ENCODE measurements at regions not wholly inside any gene's neighbourhood (a gene's known extent, or its start where the extent isn't known, plus 50 kb on each side); places are given as distances from the start of the nearest gene placed in this dataset.

DNA sequence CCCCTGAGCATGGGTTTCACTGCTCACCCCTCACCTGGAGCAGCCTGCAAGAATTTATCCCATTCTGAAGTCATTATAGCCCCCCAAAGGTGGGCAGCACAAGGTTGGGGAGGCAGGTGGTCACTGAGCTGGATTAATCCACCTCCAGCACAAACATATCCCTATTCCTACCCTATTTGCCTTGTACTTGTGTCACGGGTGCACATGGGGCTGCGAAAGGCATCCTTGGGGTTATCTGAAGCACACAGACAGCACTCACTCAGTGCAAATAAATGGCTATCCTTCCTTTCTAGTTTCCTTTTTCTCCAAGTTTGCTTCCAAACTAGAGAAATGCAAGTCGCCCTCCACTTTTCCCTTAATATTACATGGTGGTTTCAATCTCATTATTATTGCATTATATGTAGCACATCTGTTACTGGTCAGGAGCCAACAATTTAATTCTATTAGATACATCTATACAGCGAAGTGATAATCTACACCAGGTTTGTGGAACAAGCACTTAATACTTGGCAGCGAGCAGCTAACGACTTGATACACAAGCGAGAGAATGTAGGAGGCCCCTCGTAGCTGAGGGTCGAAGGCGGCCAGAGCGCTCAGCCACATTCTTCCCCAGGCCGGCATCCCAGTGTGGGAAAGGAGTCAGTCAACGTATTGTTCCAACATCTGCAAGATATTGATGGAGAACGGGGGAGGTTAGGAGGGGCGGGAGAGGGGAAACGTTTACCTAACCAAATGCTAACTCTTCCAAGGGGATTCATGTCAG, 121.3 kb upstream of the HABP2 start:
- no peak overlapping the region for H3K27ac ChIP-seq
- DNase-seq (ENCODE audit: low read depth, low spot score) = no peak

- DNase-seq (ENCODE audit: low read depth, low spot score) = no peak
- no peak overlapping the region for H3K27ac ChIP-seq
Measured at GRCh38 chr10:113433711-113434110, 119.1 kb upstream of the HABP2 start.

- H3K27ac ChIP-seq = no peak overlapping the region
- DNase-seq (ENCODE audit: low read depth, low spot score) = no peak
Measured at GRCh38 chr10:113434315-113434714, 118.5 kb upstream of the HABP2 start.

DNA sequence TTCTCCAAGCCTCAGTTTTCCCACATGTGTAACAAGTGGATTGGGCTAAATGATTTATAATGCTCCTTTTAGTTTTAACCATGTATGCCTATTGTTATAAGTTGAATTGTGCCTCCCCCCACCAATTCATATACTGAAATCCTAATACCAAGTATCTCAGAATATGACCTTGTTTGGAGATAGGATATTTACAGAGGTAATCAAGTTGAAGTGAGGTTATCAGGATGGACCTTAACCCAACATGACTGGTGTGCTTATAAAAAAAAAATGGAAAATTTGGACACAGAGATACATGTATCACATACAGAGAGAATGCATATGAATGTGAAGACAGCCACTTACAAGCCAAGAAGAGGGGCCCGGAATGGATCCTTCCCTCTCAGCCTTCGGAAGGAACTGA, 117.9 kb upstream of the HABP2 start:
- H3K27ac ChIP-seq = no peak overlapping the region

DNA sequence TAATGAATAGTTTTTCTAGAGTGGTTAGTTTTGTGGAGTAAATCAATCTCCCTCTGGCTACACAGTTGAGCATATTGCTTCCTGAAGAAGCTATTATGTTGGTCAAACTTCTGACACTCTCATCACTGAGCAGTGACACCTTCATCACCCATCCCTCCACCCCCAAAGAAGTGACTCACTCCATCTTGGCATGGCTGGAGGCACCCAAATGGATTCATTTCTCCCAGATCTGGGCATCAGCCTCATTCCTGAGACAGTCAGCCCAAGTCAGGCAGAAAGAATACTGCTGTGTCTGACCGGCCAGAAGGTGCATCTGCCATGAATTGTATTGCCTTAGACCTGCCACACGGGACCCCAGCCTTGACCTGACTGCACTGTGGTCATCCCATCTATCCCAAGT, 117.0 kb upstream of the HABP2 start:
- H3K27ac ChIP-seq = no peak overlapping the region
- DNase-seq (ENCODE audit: low read depth, low spot score) = no peak

More for the DNA sequence above, 117.9 kb upstream of the HABP2 start:
- no peak for DNase-seq (ENCODE audit: low read depth, low spot score)

- no peak overlapping the region for H3K27ac ChIP-seq
- no peak for DNase-seq (ENCODE audit: low read depth, low spot score)
Measured at GRCh38 chr10:113436851-113437250, 116.0 kb upstream of the HABP2 start.

DNA sequence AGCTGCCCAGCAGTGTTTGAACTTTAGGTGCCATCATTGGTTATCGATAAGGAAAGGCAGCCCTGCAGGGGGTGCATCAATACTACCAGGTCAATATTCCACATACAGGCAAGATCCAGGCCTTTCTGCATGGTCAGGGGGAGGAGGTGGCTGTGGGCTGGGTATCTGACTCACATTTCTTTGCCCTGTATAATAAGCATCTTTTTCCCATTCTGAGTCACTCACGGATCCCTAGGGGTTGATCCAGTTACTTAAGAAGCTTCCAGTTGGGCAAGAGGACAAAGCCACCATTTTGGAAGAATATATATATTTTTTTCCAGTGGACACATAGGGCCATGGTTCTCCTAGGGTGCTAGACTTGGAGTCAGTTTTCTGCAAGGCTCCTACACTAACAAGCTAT, 114.2 kb upstream of the HABP2 start:
- H3K27ac ChIP-seq = no peak overlapping the region
- no peak for DNase-seq (ENCODE audit: low read depth, low spot score)

DNA sequence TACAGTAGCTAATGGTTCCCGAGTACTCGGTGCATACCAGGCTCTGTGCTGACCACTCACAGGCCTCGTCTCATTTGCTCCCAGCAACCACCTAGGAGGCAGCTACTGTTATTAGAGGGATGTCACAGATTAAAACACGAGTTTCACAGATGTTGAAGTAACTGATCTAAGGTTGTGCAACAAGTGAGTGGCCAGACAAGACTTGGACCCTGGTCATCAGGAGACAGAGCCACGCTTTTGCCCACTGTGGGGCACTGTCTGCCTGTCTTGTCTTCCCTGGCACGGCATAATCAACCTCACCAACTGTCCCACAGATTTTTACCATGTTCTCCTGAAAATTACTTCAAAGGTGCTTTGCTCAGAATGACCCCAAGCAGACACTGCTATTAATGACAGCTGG, 111.6 kb upstream of the HABP2 start:
- no peak overlapping the region for H3K27ac ChIP-seq
- no peak for DNase-seq (ENCODE audit: low read depth, low spot score)

DNA sequence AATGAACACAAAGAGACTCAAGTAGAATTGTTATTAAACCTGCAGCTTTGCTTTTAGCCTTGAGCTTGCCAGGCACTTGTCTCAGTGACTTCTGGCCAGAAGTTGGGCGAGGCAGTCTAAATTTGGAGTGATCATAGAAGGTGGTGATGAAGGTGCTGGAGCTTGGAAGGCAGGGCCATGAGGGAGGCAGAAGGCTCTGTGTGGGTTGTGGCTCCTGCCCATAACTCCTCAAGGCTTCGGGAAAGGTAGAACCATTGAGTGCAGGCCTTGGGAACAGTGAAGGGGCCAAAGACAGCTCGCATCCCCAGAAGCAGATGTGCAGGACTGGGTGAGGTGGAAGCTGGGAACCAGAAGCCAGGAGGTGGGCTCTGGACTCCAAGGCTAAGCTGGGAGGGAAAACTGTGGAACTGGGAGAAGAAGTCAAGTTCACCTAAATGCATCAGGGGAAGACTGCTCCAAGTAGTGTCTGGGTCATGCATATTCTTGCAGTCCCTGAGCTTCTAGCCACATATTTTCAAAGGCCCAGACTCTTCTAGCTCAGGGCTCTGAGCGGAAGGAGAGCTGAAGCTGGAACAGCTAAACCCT, 111.1 kb upstream of the HABP2 start:
- DNase-seq (ENCODE audit: low read depth, low spot score) = no peak
- no peak overlapping the region for H3K27ac ChIP-seq

DNA sequence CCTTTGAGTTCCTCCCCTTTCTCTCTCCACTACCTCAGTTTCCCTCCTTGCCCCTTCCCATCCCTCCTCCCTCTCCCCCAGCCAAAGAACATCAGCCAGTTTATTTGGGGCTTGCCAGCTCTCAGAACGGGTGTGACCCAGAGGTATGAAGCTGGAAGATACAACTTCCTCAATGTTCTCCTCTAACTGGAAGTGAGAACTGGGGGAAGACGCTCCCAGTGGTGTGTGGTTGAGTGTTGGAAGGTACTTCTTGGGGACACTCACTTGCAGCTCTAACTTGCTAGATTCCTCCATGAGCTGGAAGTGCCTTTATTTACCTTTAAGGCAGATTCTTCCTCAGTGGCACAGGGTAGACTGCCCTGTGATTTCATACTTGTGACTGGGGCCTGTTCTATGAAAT, 110.5 kb upstream of the HABP2 start:
- no peak for DNase-seq (ENCODE audit: low read depth, low spot score)
- no peak overlapping the region for H3K27ac ChIP-seq

GRCh38 chr10:113443141-113443925, 109.5 kb upstream of the HABP2 start:
- DNase-seq (ENCODE audit: low read depth, low spot score) = no peak
- H3K27ac ChIP-seq = no peak overlapping the region

DNA sequence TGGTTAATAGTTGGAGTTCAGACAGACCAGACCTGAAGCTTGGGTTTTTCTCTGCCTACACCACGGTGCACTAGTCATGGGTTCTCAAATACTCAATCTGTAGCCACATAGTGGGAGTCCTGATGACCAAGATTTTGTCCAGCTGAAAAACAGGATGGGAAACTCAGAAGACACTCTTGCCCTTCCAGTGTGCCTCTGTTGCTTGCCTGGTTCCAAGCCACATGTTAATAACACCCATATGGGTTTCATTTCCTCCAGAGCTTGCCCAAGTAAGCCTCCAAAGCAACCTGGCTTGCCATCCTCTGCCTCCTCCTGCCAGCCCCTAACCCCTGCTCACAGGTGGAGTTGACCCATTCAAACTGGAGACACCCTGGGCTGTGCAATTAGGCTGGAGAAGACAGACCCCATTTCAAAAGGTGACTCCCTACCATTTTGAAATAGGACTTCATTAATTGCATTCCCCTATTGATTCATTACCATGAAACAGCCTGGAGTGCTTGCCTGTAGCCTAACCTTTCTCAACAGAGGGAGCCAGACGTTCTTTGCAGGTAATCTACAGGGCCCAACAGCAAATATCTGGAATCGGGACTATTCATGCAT, 108.0 kb upstream of the HABP2 start:
- H3K27ac ChIP-seq = no peak overlapping the region
- no peak for DNase-seq (ENCODE audit: low read depth, low spot score)

DNA sequence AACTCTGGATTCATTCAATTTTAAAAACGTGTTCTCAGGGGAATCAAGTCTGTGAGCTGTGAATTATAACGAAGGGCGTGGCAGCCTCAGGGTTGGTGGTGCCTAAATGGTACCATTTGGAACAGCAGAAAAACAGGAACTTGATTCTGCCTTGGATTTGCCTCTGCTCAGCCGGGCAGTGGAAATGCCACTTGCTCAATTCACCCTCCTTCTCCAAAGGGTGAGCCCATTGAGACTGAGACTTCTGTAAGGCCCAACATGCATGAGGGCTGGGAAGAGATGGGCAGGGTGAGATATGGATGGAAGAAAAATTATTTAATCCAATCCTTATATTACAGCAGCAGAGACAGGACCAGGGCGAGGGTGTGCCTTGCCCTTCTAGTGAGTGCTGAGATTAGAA, 107.1 kb upstream of the HABP2 start:
- no peak for DNase-seq (ENCODE audit: low read depth, low spot score)
- no peak overlapping the region for H3K27ac ChIP-seq

- H3K27ac ChIP-seq = no peak overlapping the region
- DNase-seq (ENCODE audit: low read depth, low spot score) = no peak
Measured at GRCh38 chr10:113446739-113447138, 106.1 kb upstream of the HABP2 start.

DNA sequence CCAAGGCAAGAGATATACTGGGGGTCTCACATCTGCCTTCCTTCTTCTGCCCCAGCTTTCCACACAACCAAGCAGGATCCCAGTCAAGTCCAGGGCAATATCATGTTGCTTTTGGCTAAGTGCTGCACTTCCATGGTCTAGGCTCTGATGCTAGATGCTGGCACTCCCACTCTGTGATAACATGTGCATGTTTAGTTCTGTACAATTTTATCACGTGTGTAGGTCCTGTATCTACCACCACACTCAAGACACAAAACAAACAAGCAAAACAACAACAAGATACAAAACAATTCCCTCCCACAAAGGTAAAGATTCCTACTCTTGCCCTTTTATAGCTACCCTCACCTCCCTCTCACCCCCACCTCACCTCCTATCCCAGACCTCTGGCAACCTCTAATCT, 105.6 kb upstream of the HABP2 start:
- DNase-seq (ENCODE audit: low read depth, low spot score) = no peak

GRCh38 chr10:113449006-113449695, 103.7 kb upstream of the HABP2 start:
- DNase-seq (ENCODE audit: low read depth, low spot score) = no peak

More for the DNA sequence above, 105.6 kb upstream of the HABP2 start:
- no peak overlapping the region for H3K27ac ChIP-seq

GRCh38 chr10:113450046-113450804, 102.6 kb upstream of the HABP2 start:
- no peak for DNase-seq (ENCODE audit: low read depth, low spot score)
- H3K27ac ChIP-seq = no peak overlapping the region

More at GRCh38 chr10:113449006-113449695, 103.7 kb upstream of the HABP2 start:
- no peak overlapping the region for H3K27ac ChIP-seq

DNA sequence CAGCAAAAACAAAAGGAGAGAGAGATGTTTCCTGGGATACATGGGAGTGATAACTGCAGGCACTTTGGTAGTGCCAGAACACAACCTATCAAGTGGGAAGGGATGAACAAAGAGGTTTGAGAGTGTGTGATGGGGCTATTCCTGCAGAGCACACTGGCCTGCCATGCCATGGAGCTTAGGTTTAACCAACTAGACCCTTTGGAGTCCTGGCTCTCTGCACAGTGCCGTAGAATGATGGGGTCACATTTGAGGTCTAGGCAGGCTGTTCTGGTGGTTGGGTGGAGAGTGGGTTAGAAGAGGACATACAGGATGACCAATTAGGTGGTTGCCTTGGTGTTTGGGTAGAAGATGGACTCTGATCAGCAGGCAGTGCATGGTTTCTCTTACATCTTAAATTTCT, 101.9 kb upstream of the HABP2 start:
- DNase-seq (ENCODE audit: low read depth, low spot score) = no peak
- H3K27ac ChIP-seq = no peak overlapping the region

GRCh38 chr10:113452146-113452845, 100.6 kb upstream of the HABP2 start:
- DNase-seq (ENCODE audit: low read depth, low spot score) = no peak
- H3K27ac ChIP-seq = no peak overlapping the region
